OCI-LY3 (cell line): ENCODE measurements at regions not wholly inside any gene's neighbourhood (a gene's known extent, or its start where the extent isn't known, plus 50 kb on each side); places are given as distances from the start of the nearest gene placed in this dataset.

Experiments
- CTCF ChIP-seq: fragments of 200-600, 300-600 bp; sonication (generic); IDR thresholded peaks from 2 replicates; pipeline ENCODE4 v1.5.1; 2014; ENCODE audit warnings: antibody characterized with exemption, low read length, low read depth
- EZH2phosphoT487 ChIP-seq: fragments of 200-600 bp; shearing (Covaris generic); IDR thresholded peaks from 2 replicates; pipeline ENCODE4 v1.6.1; 2018; ENCODE audit warnings: antibody characterized with exemption, mixed run types, low read depth

GRCh38 chr9:106307670-106308069 is 555.3 kb upstream of the ZNF462 start:
- TF ChIP-seq CTCF (no peak), EZH2phosphoT487 (no peak)
